ENCODE measurements at regions not wholly inside any gene's neighbourhood (a gene's known extent, or its start where the extent isn't known, plus 50 kb on each side); places are given as distances from the start of the nearest gene placed in this dataset.

- no peak for TF ChIP-seq CTCF (IDR thresholded peaks at IDR 0.05)
- Mint-ChIP-seq H3K4me1 (ENCODE audit: low read depth) (no peaks in the 10 kb centered on the region), H3K27me3 (ENCODE audit: insufficient read depth) (peaks cover 2% of the 10 kb centered on the region; the same call in 1 of the 2 replicates), H3K36me3 (ENCODE audit: low read depth) (no peaks in the 10 kb centered on the region), H3K9me3 (peaks cover 25% of the 10 kb centered on the region), H3K4me3 (no peak overlapping the region), H3K27ac (no peak overlapping the region)
- DNase-seq: no peak
Observed at GRCh38 chr19:30155381-30156200, 213.6 kb downstream of the URI1 start.

- Mint-ChIP-seq H3K36me3 (ENCODE audit: low read depth) (no peaks in the 10 kb centered on the region), H3K27ac (no peak overlapping the region), H3K9me3 (peaks cover 27% of the 10 kb centered on the region), H3K4me3 (no peak overlapping the region), H3K4me1 (ENCODE audit: low read depth) (no peaks in the 10 kb centered on the region), H3K27me3 (ENCODE audit: insufficient read depth) (peaks cover 2% of the 10 kb centered on the region; the same call in 1 of the 2 replicates)
- DNase-seq: no peak
- TF ChIP-seq CTCF (IDR thresholded peaks at IDR 0.05): no peak
Observed at GRCh38 chr19:30156646-30157045, 214.6 kb downstream of the URI1 start.

GRCh38 chr19:30158067-30158892 is 213.9 kb upstream of the ZNF536 start:
- Mint-ChIP-seq H3K36me3 (ENCODE audit: low read depth) (no peaks in the 10 kb centered on the region), H3K4me3 (no peak overlapping the region), H3K27me3 (ENCODE audit: insufficient read depth) (no peaks in the 10 kb centered on the region), H3K9me3 (peaks cover 43% of the 10 kb centered on the region), H3K27ac (no peak overlapping the region), H3K4me1 (ENCODE audit: low read depth) (no peaks in the 10 kb centered on the region)
- TF ChIP-seq CTCF (IDR thresholded peaks at IDR 0.05): no peak
- no peak for DNase-seq

- no peak overlapping the region for H3K27ac Mint-ChIP-seq
- H3K27me3 Mint-ChIP-seq (ENCODE audit: insufficient read depth): no peaks in the 10 kb centered on the region
- H3K36me3 Mint-ChIP-seq (ENCODE audit: low read depth): no peaks in the 10 kb centered on the region
- no peak for DNase-seq
- TF ChIP-seq CTCF (IDR thresholded peaks at IDR 0.05): no peak
- peaks cover 49% of the 10 kb centered on the region for H3K9me3 Mint-ChIP-seq
- H3K4me1 Mint-ChIP-seq (ENCODE audit: low read depth): no peaks in the 10 kb centered on the region
- H3K4me3 Mint-ChIP-seq: no peak overlapping the region
Observed at GRCh38 chr19:30158893-30159245, 213.3 kb upstream of the ZNF536 start.

GRCh38 chr19:30159636-30160035 is 212.5 kb upstream of the ZNF536 start:
- H3K4me1 Mint-ChIP-seq (ENCODE audit: low read depth): no peaks in the 10 kb centered on the region
- TF ChIP-seq CTCF (IDR thresholded peaks at IDR 0.05): no peak
- H3K9me3 Mint-ChIP-seq: peaks cover 54% of the 10 kb centered on the region

More at GRCh38 chr19:30159636-30160035, 212.5 kb upstream of the ZNF536 start:
- H3K4me3 Mint-ChIP-seq: no peak overlapping the region
- no peaks in the 10 kb centered on the region for H3K36me3 Mint-ChIP-seq (ENCODE audit: low read depth)
- no peak overlapping the region for H3K27ac Mint-ChIP-seq
- no peak for DNase-seq
- no peaks in the 10 kb centered on the region for H3K27me3 Mint-ChIP-seq (ENCODE audit: insufficient read depth)
